ENCODE measurements at regions not wholly inside any gene's neighbourhood (a gene's known extent, or its start where the extent isn't known, plus 50 kb on each side); places are given as distances from the start of the nearest gene placed in this dataset.

GRCh38 chr20:39535301-39535700, 573.2 kb downstream of the DHX35 start:
- FAIRE-seq (no peak), DNase-seq (ENCODE audit: insufficient read length, low spot score) (no peak)
- TF ChIP-seq TAF1 (IDR thresholded peaks at IDR 0.05; ENCODE audit: low read depth, low read length) (no peak), SPI1 (IDR thresholded peaks at IDR 0.05; ENCODE audit: low read depth, low read length) (no peak), POU2F2 (IDR thresholded peaks at IDR 0.05; ENCODE audit: low read depth, low read length) (no peak), POLR2A (IDR thresholded peaks at IDR 0.05; ENCODE audit: low read depth, low read length) (no peak), PAX5 (IDR thresholded peaks at IDR 0.05; ENCODE audit: insufficient read depth, low read length, severe bottlenecking) (no peak), POLR2AphosphoS5 (IDR thresholded peaks at IDR 0.05; ENCODE audit: low read depth, low read length) (no peak)

DNA sequence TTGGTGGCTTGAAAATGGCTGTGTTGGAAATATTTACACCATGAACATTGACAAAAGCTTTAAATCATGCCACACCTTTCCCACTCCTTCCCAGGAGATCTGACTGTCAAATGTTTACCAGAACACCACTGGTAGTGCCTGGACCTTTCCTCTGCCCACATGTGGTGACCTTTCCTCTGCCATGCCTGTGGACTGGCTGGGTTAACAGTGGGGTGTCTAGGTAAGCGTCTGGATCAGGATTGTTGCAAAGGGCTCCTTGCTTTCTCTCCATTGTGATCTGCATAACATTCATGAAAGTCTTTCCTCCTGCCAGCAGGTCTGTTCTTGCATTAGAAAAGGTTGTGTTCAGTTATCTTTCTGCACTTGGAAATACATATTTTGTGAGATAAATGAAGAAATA, 572.7 kb downstream of the DHX35 start:
- no peak for TF ChIP-seq POLR2A (IDR thresholded peaks at IDR 0.05; ENCODE audit: low read depth, low read length)
- no peak for TF ChIP-seq SPI1 (IDR thresholded peaks at IDR 0.05; ENCODE audit: low read depth, low read length)
- TF ChIP-seq POLR2AphosphoS5 (IDR thresholded peaks at IDR 0.05; ENCODE audit: low read depth, low read length): no peak
- FAIRE-seq (no peak), DNase-seq (ENCODE audit: insufficient read length, low spot score) (no peak)

- no peak for TF ChIP-seq PAX5 (IDR thresholded peaks at IDR 0.05; ENCODE audit: insufficient read depth, low read length, severe bottlenecking)
- TF ChIP-seq POU2F2 (IDR thresholded peaks at IDR 0.05; ENCODE audit: low read depth, low read length): no peak
- no peak for TF ChIP-seq SPI1 (IDR thresholded peaks at IDR 0.05; ENCODE audit: low read depth, low read length)
- TF ChIP-seq POLR2AphosphoS5 (IDR thresholded peaks at IDR 0.05; ENCODE audit: low read depth, low read length): no peak
- TF ChIP-seq TAF1 (IDR thresholded peaks at IDR 0.05; ENCODE audit: low read depth, low read length): no peak
- TF ChIP-seq POLR2A (IDR thresholded peaks at IDR 0.05; ENCODE audit: low read depth, low read length): no peak
- FAIRE-seq (no peak), DNase-seq (ENCODE audit: insufficient read length, low spot score) (no peak)
Observed at GRCh38 chr20:39533858-39534257, 571.7 kb downstream of the DHX35 start.

DNA sequence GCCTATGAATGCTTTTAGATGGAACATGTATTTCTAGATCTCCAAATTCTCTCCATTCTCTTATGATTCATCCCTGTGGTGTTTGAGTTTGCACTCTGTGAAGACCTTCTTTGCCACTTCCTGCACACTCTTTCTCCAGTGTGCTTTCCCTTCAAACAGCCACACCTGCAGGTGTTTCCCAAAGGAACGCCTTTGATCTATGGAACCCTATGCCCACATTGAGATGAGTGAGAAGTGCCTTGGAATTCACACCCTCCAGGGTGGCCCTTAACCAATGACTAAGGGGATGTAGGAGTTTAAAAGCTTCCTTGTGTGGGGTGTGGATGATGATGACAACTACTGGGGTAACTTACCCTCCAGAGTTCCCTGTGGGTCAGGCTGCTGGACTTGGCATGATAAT, 570.1 kb downstream of the DHX35 start:
- DNase-seq (ENCODE audit: insufficient read length, low spot score): no peak
- TF ChIP-seq POLR2A (IDR thresholded peaks at IDR 0.05; ENCODE audit: low read depth, low read length) (no peak), SPI1 (IDR thresholded peaks at IDR 0.05; ENCODE audit: low read depth, low read length) (no peak), TAF1 (IDR thresholded peaks at IDR 0.05; ENCODE audit: low read depth, low read length) (no peak), POU2F2 (IDR thresholded peaks at IDR 0.05; ENCODE audit: low read depth, low read length) (no peak), PAX5 (IDR thresholded peaks at IDR 0.05; ENCODE audit: insufficient read depth, low read length, severe bottlenecking) (no peak), POLR2AphosphoS5 (IDR thresholded peaks at IDR 0.05; ENCODE audit: low read depth, low read length) (no peak)
- FAIRE-seq: no peak

- TF ChIP-seq POU2F2 (IDR thresholded peaks at IDR 0.05; ENCODE audit: low read depth, low read length) (no peak), POLR2AphosphoS5 (IDR thresholded peaks at IDR 0.05; ENCODE audit: low read depth, low read length) (no peak), TAF1 (IDR thresholded peaks at IDR 0.05; ENCODE audit: low read depth, low read length) (no peak), POLR2A (IDR thresholded peaks at IDR 0.05; ENCODE audit: low read depth, low read length) (no peak), PAX5 (IDR thresholded peaks at IDR 0.05; ENCODE audit: insufficient read depth, low read length, severe bottlenecking) (no peak), SPI1 (IDR thresholded peaks at IDR 0.05; ENCODE audit: low read depth, low read length) (no peak)
- FAIRE-seq: no peak
Observed at GRCh38 chr20:39528436-39528835, 566.3 kb downstream of the DHX35 start.

DNA sequence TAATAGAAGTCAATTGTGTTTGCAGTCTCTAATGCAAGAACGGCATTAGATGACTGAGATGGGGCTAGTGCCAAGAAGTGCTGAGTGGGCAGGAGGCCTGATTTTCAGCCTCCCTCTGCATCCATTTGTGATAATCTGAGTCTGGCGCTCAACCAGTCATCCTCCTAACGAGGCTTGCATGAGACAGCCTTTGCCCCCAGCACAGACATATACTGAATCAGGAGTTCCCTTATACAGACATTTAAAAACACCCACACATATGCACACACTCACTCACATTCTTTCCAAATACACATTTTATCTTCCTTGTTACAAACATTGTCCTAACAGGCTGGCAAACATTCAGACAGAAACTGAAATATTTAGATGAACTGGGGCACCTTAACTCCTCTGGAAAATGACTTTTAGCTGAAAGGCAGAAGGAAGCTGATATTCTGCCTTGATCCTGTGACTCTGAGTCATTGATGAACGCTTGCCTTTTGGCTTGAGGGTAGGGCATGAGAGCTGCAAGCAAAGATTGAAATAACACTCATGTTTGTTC, 562.3 kb downstream of the DHX35 start:
- TF ChIP-seq POLR2AphosphoS5 (IDR thresholded peaks at IDR 0.05; ENCODE audit: low read depth, low read length) (no peak), SPI1 (IDR thresholded peaks at IDR 0.05; ENCODE audit: low read depth, low read length) (no peak), TAF1 (IDR thresholded peaks at IDR 0.05; ENCODE audit: low read depth, low read length) (no peak), POU2F2 (IDR thresholded peaks at IDR 0.05; ENCODE audit: low read depth, low read length) (no peak), PAX5 (IDR thresholded peaks at IDR 0.05; ENCODE audit: insufficient read depth, low read length, severe bottlenecking) (no peak), POLR2A (IDR thresholded peaks at IDR 0.05; ENCODE audit: low read depth, low read length) (no peak)
- DNase-seq (ENCODE audit: insufficient read length, low spot score) (no peak), FAIRE-seq (no peak)

More at GRCh38 chr20:39528436-39528835, 566.3 kb downstream of the DHX35 start:
- no peak for DNase-seq (ENCODE audit: insufficient read length, low spot score)

GRCh38 chr20:39523405-39523804, 561.3 kb downstream of the DHX35 start:
- no peak for FAIRE-seq
- TF ChIP-seq TAF1 (IDR thresholded peaks at IDR 0.05; ENCODE audit: low read depth, low read length) (no peak), PAX5 (IDR thresholded peaks at IDR 0.05; ENCODE audit: insufficient read depth, low read length, severe bottlenecking) (no peak), POU2F2 (IDR thresholded peaks at IDR 0.05; ENCODE audit: low read depth, low read length) (no peak), SPI1 (IDR thresholded peaks at IDR 0.05; ENCODE audit: low read depth, low read length) (no peak), POLR2A (IDR thresholded peaks at IDR 0.05; ENCODE audit: low read depth, low read length) (no peak), POLR2AphosphoS5 (IDR thresholded peaks at IDR 0.05; ENCODE audit: low read depth, low read length) (no peak)
- DNase-seq (ENCODE audit: insufficient read length, low spot score): no peak

DNA sequence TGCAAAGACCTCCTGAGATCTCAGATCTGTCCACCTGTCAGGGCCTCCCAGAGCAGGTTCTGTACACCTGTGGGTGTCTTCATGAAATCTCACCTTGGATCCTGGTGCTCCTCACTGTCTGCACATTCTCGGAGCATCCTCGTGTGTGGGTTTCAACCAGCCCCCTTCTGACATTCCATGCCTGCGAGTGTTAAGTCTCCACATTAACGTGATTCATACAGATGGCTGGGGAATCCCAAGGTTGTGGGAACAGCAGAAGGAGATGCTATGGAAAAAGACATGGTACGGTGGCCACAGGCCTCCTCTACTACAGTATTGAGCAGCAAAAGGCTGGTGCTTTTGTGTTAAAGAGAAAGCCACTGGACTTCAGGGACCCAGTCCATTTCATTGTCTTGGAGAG, 556.5 kb downstream of the DHX35 start:
- no peak for DNase-seq (ENCODE audit: insufficient read length, low spot score)
- no peak for TF ChIP-seq POLR2AphosphoS5 (IDR thresholded peaks at IDR 0.05; ENCODE audit: low read depth, low read length)
- no peak for TF ChIP-seq POU2F2 (IDR thresholded peaks at IDR 0.05; ENCODE audit: low read depth, low read length)
- no peak for TF ChIP-seq POLR2A (IDR thresholded peaks at IDR 0.05; ENCODE audit: low read depth, low read length)
- TF ChIP-seq PAX5 (IDR thresholded peaks at IDR 0.05; ENCODE audit: insufficient read depth, low read length, severe bottlenecking): no peak
- no peak for TF ChIP-seq SPI1 (IDR thresholded peaks at IDR 0.05; ENCODE audit: low read depth, low read length)
- no peak for TF ChIP-seq TAF1 (IDR thresholded peaks at IDR 0.05; ENCODE audit: low read depth, low read length)
- no peak for FAIRE-seq

- FAIRE-seq (no peak), DNase-seq (ENCODE audit: insufficient read length, low spot score) (no peak)
- TF ChIP-seq TAF1 (IDR thresholded peaks at IDR 0.05; ENCODE audit: low read depth, low read length) (no peak), POLR2A (IDR thresholded peaks at IDR 0.05; ENCODE audit: low read depth, low read length) (no peak), PAX5 (IDR thresholded peaks at IDR 0.05; ENCODE audit: insufficient read depth, low read length, severe bottlenecking) (no peak), POLR2AphosphoS5 (IDR thresholded peaks at IDR 0.05; ENCODE audit: low read depth, low read length) (no peak), POU2F2 (IDR thresholded peaks at IDR 0.05; ENCODE audit: low read depth, low read length) (no peak), SPI1 (IDR thresholded peaks at IDR 0.05; ENCODE audit: low read depth, low read length) (no peak)
Observed at GRCh38 chr20:39516964-39517363, 554.8 kb downstream of the DHX35 start.

- DNase-seq (ENCODE audit: insufficient read length, low spot score): no peak
- FAIRE-seq: no peak
- TF ChIP-seq POU2F2 (IDR thresholded peaks at IDR 0.05; ENCODE audit: low read depth, low read length) (no peak), PAX5 (IDR thresholded peaks at IDR 0.05; ENCODE audit: insufficient read depth, low read length, severe bottlenecking) (no peak), POLR2A (IDR thresholded peaks at IDR 0.05; ENCODE audit: low read depth, low read length) (no peak), POLR2AphosphoS5 (IDR thresholded peaks at IDR 0.05; ENCODE audit: low read depth, low read length) (no peak), TAF1 (IDR thresholded peaks at IDR 0.05; ENCODE audit: low read depth, low read length) (no peak), SPI1 (IDR thresholded peaks at IDR 0.05; ENCODE audit: low read depth, low read length) (no peak)
Observed at GRCh38 chr20:39504710-39505094, 542.6 kb downstream of the DHX35 start.

All from GM12891 (cell line).